K562 (cell line): ENCODE measurements at regions not wholly inside any gene's neighbourhood (a gene's known extent, or its start where the extent isn't known, plus 50 kb on each side); places are given as distances from the start of the nearest gene placed in this dataset.

ENCODE experiments used
- ATAC-seq: fragments of 200-7000 bp; cut with Tn5 transposase; 3 replicates; pipeline ENCODE4 v1.9.1; 2020; ENCODE audit warnings: moderate library complexity
- BruUV-seq: library from RNA; stranded (reverse); fragments of 400-500 nt; replicated peaks from 2 replicates; lab custom pipeline; 2021; lab: Mats Ljungman, UMichigan
- CTCF ChIA-PET: fragments of 300-600 bp; formaldehyde crosslinking; extraction: SDS; loops from one replicate; lab custom pipeline; 2021; ENCODE audit warnings: low intra/inter-chr PET ratio; lab: Yijun Ruan, JAX
- POLR2A ChIA-PET: fragments of 300-600, 350-650 bp; sonication (Branson Sonifier 250); formaldehyde crosslinking; extraction: SDS; loops from one replicate; lab custom pipeline; 2021; ENCODE audit warnings: antibody characterized with exemption, inconsistent platforms; lab: Yijun Ruan, JAX
- DNase-seq, 4 experiments: peaks; one replicate each; pipeline versions ENCODE4 v3.0.0 to v3.0.0-alpha.2; 2011 to 2018; ENCODE audit warnings: low spot score in 3 of 4, mixed read lengths in 3 of 4; ENCODE audit errors: extremely low read depth in 1 of 4
- FAIRE-seq: peaks from 2 replicates; lab custom pipeline; 2011; peaks lifted over from hg19 to GRCh38; lab: Jason Lieb, UNC
- H2AFZ ChIP-seq: 2 replicates; pipeline ENCODE4 v1.6.0; 2011; ENCODE audit warnings: low read depth, low read length, control low read depth, inconsistent platforms
- H3K27ac ChIP-seq: fragments of 200-600 bp; 3 replicates; pipeline ENCODE4 v1.8.0; 2011; ENCODE audit warnings: low read depth, mild to moderate bottlenecking, control low read depth, inconsistent platforms, low read length, moderate library complexity, mixed read lengths; ENCODE audit errors: extremely low read depth
- H3K27me3 ChIP-seq, 2 experiments: fragments of 300-600 bp in 1 of 2; 2 replicates in 1 of 2; 3 replicates in 1 of 2; pipeline versions ENCODE4 v1.6.0 to v1.8.0; 2011; ENCODE audit warnings: inconsistent platforms in 2 of 2, low read length in 2 of 2, mild to moderate bottlenecking in 1 of 2, mixed read lengths in 1 of 2, moderate library complexity in 1 of 2; ENCODE audit not compliant: control insufficient read depth in 2 of 2, insufficient read depth in 2 of 2
- H3K36me3 ChIP-seq: fragments of 300-600 bp; 3 replicates; pipeline ENCODE4 v1.8.0; 2011; ENCODE audit warnings: mild to moderate bottlenecking, low read length, inconsistent platforms; ENCODE audit not compliant: control insufficient read depth, insufficient read depth
- H3K4me1 ChIP-seq, 2 experiments: fragments of 200-600 bp in 1 of 2; replicated peaks in 1 of 2; 2 replicates in 1 of 2; 3 replicates in 1 of 2; pipeline versions ENCODE4 v1.5.1 to v1.8.0; 2011; ENCODE audit warnings: inconsistent platforms in 2 of 2, low read length in 2 of 2, mild to moderate bottlenecking in 1 of 2, mixed read lengths in 1 of 2, moderate library complexity in 1 of 2; ENCODE audit not compliant: control insufficient read depth in 2 of 2, insufficient read depth in 2 of 2
- H3K4me2 ChIP-seq: 2 replicates; pipeline ENCODE4 v1.6.1; 2011; ENCODE audit warnings: low read length, control low read depth, inconsistent platforms, mixed read lengths; ENCODE audit not compliant: insufficient read depth
- H3K4me3 ChIP-seq: fragments of 200-600 bp; sonication (generic), shearing (Covaris generic); 2 replicates; pipeline ENCODE4 v1.5.1; 2016; ENCODE audit warnings: control low read depth, inconsistent platforms
- H3K79me2 ChIP-seq: fragments of 200-600 bp; 3 replicates; pipeline ENCODE4 v1.8.0; 2011; ENCODE audit warnings: low read length, inconsistent platforms; ENCODE audit not compliant: control insufficient read depth, insufficient read depth
- H3K9ac ChIP-seq, 2 experiments: 2 replicates each; pipeline versions ENCODE4 v1.6.0 to v1.6.1; 2011; ENCODE audit warnings: low read depth in 2 of 2, low read length in 2 of 2, control low read depth in 1 of 2, inconsistent platforms in 1 of 2, mild to moderate bottlenecking in 1 of 2, mixed read lengths in 1 of 2; ENCODE audit not compliant: insufficient read depth in 1 of 2
- H3K9me1 ChIP-seq: one replicate; pipeline ENCODE4 v1.6.0; 2011; ENCODE audit warnings: inconsistent platforms, mild to moderate bottlenecking, low read length, moderate library complexity; ENCODE audit not compliant: control insufficient read depth, insufficient read depth
- H3K9me3 ChIP-seq: replicated peaks from 2 replicates; pipeline ENCODE4 v1.5.1; 2011; ENCODE audit warnings: low read depth, low read length, inconsistent platforms; ENCODE audit not compliant: control insufficient read depth, insufficient read depth
- H4K20me1 ChIP-seq: replicated peaks from 2 replicates; pipeline ENCODE4 v1.6.1; 2011; ENCODE audit warnings: low read length, inconsistent platforms, mixed read lengths; ENCODE audit not compliant: control insufficient read depth, insufficient read depth
- CEBPB ChIP-seq: fragments of 450-650 bp; IDR thresholded peaks from 2 replicates; pipeline ENCODE4 v1.6.1; 2016; ENCODE audit warnings: missing genetic modification characterization, missing compliant biosample characterization
- EP400 ChIP-seq: fragments of 450-650 bp; IDR thresholded peaks from 2 replicates; pipeline ENCODE4 v1.6.1; 2017; ENCODE audit warnings: antibody characterized with exemption, mild to moderate bottlenecking, moderate library complexity
- JUNB ChIP-seq: fragments of 450-650 bp; formaldehyde crosslinking; conservative IDR thresholded peaks from 2 replicates; pipeline ENCODE4 v1.4.0; 2020; ENCODE audit warnings: mild to moderate bottlenecking
- KAT8 ChIP-seq: fragments of 450-650 bp; IDR thresholded peaks from 2 replicates; pipeline ENCODE4 v1.6.1; 2016; ENCODE audit warnings: low read depth, mild to moderate bottlenecking
- NR2C1 ChIP-seq, 2 experiments: fragments of 450-650 bp; IDR thresholded peaks; 2 replicates each; pipeline ENCODE4 v1.6.1; 2017; ENCODE audit warnings: mild to moderate bottlenecking in 2 of 2, antibody characterized with exemption in 1 of 2, inconsistent platforms in 1 of 2, missing compliant biosample characterization in 1 of 2, missing genetic modification characterization in 1 of 2
- POLR2G ChIP-seq: fragments of 200-400 bp; formaldehyde crosslinking; IDR thresholded peaks from 2 replicates; pipeline ENCODE4 v1.6.1; 2017; ENCODE audit warnings: low read depth, mild to moderate bottlenecking, antibody characterized with exemption, low read length, moderate library complexity
- TEAD4 ChIP-seq, 2 experiments: sonication (generic) in 1 of 2; formaldehyde crosslinking in 1 of 2; IDR thresholded peaks; 2 replicates each; pipeline versions ENCODE4 v1.6.1 to v1.8.0; 2012 to 2022; ENCODE audit warnings: borderline replicate concordance in 1 of 2, inconsistent platforms in 1 of 2, low read length in 1 of 2, mild to moderate bottlenecking in 1 of 2, missing genetic modification reagents in 1 of 2
- XRCC4 ChIP-seq: IDR thresholded peaks from one replicate; pipeline ENCODE4 v1.6.1; 2011; ENCODE audit not compliant: insufficient read depth, insufficient read length; ENCODE audit errors: extremely low read depth
- ZNF696 ChIP-seq: fragments of 250-450 bp; sonication (Bioruptor Pico); conservative IDR thresholded peaks from 2 replicates; pipeline ENCODE4 v1.4.0; 2020; ENCODE audit warnings: mild to moderate bottlenecking, moderate library complexity
- ZNF76 ChIP-seq: fragments of 250-450 bp; sonication (Bioruptor Pico); IDR thresholded peaks from 2 replicates; pipeline ENCODE4 v1.4.0; 2020; ENCODE audit warnings: mild to moderate bottlenecking, moderate library complexity, borderline replicate concordance
- ZNF79 ChIP-seq: fragments of 250-450 bp; sonication (Bioruptor Pico); IDR thresholded peaks from 2 replicates; pipeline ENCODE4 v1.4.0; 2020; ENCODE audit warnings: low read depth, mild to moderate bottlenecking, moderate library complexity
- ZSCAN32 ChIP-seq: fragments of 450-650 bp; formaldehyde crosslinking; IDR thresholded peaks from 2 replicates; pipeline ENCODE4 v1.4.0; 2020; ENCODE audit warnings: mild to moderate bottlenecking, moderate library complexity
- WGBS: fragments of 100-300 bp; shearing (Covaris generic); methylation state at CpG from one replicate; pipeline ENCODE4 v1.1.6; 2016; ENCODE audit warnings: low coverage, mixed read lengths; ENCODE audit not compliant: insufficient coverage; ENCODE audit errors: missing lambda C conversion rate; 5-methylcytosine and 5-hydroxymethylcytosine counted together
- in situ Hi-C: fragments of 300-500 bp; cut with MboI; formaldehyde crosslinking; loops from 4 replicates; pipeline ENCODE4 v1.15.0; 2018; ENCODE audit warnings: inconsistent platforms, mixed read lengths
- intact Hi-C: fragments of 100-400 bp; cut with micrococcal nuclease; formaldehyde crosslinking; loops from 2 replicates; pipeline ENCODE4 v1.14.2; 2022
- TF ChIP-seq, protein P1 (sequence below): fragments of 250-450 bp; sonication (Bioruptor Pico); IDR thresholded peaks from 2 replicates; pipeline ENCODE4 v1.8.0; 2021; ENCODE audit warnings: borderline replicate concordance, mild to moderate bottlenecking, moderate library complexity; ENCODE audit not compliant: poor library complexity, severe bottlenecking
- TF ChIP-seq, protein P2 (sequence below): sonication (generic); formaldehyde crosslinking; IDR thresholded peaks from 2 replicates; pipeline ENCODE4 v1.8.0; 2022; ENCODE audit warnings: mild to moderate bottlenecking, missing genetic modification reagents
- TF ChIP-seq, protein P3 (sequence below): fragments of 250-450 bp; sonication (Bioruptor Pico); IDR thresholded peaks from 2 replicates; pipeline ENCODE4 v1.4.0; 2020

DNA sequence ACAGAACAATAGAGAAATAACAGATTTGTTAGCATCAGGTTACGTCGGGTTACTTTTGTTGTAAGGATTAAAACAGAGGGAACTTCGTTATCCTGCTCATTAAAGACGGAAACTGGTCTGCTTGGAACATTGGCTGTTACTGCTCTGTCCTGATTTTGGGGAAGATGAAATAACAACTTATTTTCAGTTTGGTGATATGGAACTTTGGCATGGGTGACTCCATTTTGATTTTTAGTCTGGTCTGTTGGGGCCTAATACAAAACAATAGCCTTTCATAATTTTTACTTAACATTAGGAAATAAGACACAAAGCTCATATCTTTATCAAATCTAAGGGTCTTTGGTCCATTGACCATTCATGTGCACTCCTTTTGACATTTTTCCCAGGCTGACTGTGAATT lies 220.5 kb upstream of the DUSP10 start (continued):
- TF ChIP-seq, protein P1, sequence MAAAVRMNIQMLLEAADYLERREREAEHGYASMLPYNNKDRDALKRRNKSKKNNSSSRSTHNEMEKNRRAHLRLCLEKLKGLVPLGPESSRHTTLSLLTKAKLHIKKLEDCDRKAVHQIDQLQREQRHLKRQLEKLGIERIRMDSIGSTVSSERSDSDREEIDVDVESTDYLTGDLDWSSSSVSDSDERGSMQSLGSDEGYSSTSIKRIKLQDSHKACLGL (CRISPR knock-in tag): peak; percentile 66
- TF ChIP-seq XRCC4: no peak
- TF ChIP-seq, protein P2, sequence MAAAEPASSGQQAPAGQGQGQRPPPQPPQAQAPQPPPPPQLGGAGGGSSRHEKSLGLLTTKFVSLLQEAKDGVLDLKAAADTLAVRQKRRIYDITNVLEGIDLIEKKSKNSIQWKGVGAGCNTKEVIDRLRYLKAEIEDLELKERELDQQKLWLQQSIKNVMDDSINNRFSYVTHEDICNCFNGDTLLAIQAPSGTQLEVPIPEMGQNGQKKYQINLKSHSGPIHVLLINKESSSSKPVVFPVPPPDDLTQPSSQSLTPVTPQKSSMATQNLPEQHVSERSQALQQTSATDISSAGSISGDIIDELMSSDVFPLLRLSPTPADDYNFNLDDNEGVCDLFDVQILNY (CRISPR knock-in tag): no peak

DNA sequence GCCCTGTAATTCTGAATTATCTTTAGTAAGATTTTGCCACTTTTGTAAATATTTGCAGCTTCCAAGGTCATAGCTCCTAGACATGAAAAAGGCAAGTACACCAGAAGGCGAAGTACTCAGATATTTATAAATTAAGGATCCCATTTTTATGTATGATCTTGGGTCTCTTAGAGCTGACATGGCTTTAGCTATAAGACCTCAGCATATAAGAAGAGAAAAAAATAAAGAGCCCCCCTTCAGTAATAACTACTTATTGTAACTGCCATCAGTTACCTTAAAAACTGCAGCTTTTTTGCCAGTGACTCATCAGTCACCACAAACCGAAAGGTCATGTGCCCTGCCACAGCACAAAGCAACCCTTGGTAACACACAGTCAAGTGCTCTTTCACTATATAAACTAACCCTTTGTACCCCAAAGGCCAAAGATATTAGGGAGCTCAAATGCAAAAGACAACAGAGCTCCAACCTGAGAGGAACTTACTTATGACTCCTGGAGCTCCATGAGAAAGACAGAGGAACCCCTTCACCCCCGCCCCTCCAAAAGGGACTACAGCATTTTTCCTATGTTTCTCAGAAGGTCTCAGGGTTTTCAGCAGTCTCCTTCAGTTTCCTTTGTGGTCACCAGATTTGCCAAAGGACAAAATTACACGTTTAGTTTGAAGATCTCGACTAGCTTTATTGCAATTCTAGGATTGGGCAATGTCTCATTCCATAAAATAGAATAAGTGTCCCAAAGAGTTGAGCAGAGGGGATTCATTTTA lies 219.8 kb upstream of the DUSP10 start:
- POLR2A ChIA-PET: interaction anchor here (1.0 kb wide), 1 partner anchor 10 kb away, joined by 4 read pairs; no protein-coding TSS in a partner anchor
- CTCF ChIA-PET: no interaction called here
- no peaks in the 10 kb centered on the region for H3K9me1 ChIP-seq
- H3K79me2 ChIP-seq: no peaks in the 10 kb centered on the region
- H3K36me3 ChIP-seq: no peaks in the 10 kb centered on the region
- FAIRE-seq (peak; percentile 69), ATAC-seq (peak; percentile 83), DNase-seq (peak; percentile 26 to 70 (median 34))
- H2AFZ ChIP-seq: peak overlapping the region; percentile 75
- BruUV-seq: no TSS peak
- H3K9me3 ChIP-seq: no peaks in the 10 kb centered on the region
- in situ Hi-C loops: no loop called here
- peaks cover 5 to 12% of the 10 kb centered on the region in 2 experiments; a peak in 4 of 5 replicates for H3K4me1 ChIP-seq
- peak overlapping the region; percentile 59 for H3K27ac ChIP-seq
- H3K27me3 ChIP-seq: no peaks in the 10 kb centered on the region
- 9% methylated on average over 5 of the region's 5 CpGs for WGBS
- peak overlapping the region in 1 of 2 experiments; percentile 27; a peak in 2 of 4 replicates for H3K9ac ChIP-seq
- H3K4me2 ChIP-seq: no peak overlapping the region; the same call in 1 of the 2 replicates
- H4K20me1 ChIP-seq: no peaks in the 10 kb centered on the region
- H3K4me3 ChIP-seq: no peak overlapping the region
- intact Hi-C loops: no loop called here
- TF ChIP-seq ZSCAN32 (CRISPR knock-in tag) (0 out of 2 replicates have a peak, but pooled peaks have one; percentile 12), EP400 (no peak), TEAD4 (IDR thresholded peaks at IDR 0.05; ENCODE audit: low read length) (peak; percentile 40; the same call in 1 of the 2 replicates), TEAD4 (CRISPR knock-in tag; IDR thresholded peaks at IDR 0.05; ENCODE audit: borderline replicate concordance) (no peak), KAT8 (no peak), JUNB (CRISPR knock-in tag) (peak; percentile 57; the same call in 1 of the 2 replicates), POLR2G (no peak), ZNF79 (0 out of 2 replicates have a peak, but pooled peaks have one; percentile 21), ZNF696 (CRISPR knock-in tag) (no peak), NR2C1 (IDR thresholded peaks at IDR 0.05) (0 out of 2 replicates have a peak, but pooled peaks have one; percentile 15), NR2C1 (tag; IDR thresholded peaks at IDR 0.05) (no peak; the same call in 1 of the 2 replicates), CEBPB (tag) (peak; percentile 58), ZNF76 (CRISPR knock-in tag) (peak; percentile 42; the same call in 1 of the 2 replicates)
- TF ChIP-seq, protein P3, sequence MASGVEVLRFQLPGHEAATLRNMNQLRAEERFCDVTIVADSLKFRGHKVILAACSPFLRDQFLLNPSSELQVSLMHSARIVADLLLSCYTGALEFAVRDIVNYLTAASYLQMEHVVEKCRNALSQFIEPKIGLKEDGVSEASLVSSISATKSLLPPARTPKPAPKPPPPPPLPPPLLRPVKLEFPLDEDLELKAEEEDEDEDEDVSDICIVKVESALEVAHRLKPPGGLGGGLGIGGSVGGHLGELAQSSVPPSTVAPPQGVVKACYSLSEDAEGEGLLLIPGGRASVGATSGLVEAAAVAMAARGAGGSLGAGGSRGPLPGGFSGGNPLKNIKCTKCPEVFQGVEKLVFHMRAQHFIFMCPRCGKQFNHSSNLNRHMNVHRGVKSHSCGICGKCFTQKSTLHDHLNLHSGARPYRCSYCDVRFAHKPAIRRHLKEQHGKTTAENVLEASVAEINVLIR (CRISPR knock-in tag): 0 out of 2 replicates have a peak, but pooled peaks have one; percentile 14
